Parathyroid adenoma (tissue), 2 donors: ENCODE measurements at regions not wholly inside any gene's neighbourhood (a gene's known extent, or its start where the extent isn't known, plus 50 kb on each side); places are given as distances from the start of the nearest gene placed in this dataset.
"Not testable (repeated sequence)": the region's sequence is repeated elsewhere in the genome, so short reads cannot be mapped to it uniquely, and the experiment has no call there.

Experiments used
- H2AFZ ChIP-seq: fragments of 300-600 bp; sonication (generic); one replicate; pipeline ENCODE4 v1.7.0; 2017; ENCODE audit warnings: antibody characterized with exemption, mild to moderate bottlenecking
- H3K27ac ChIP-seq: fragments of 300-600 bp; sonication (generic); one replicate; pipeline ENCODE4 v1.7.0; 2017
- H3K27me3 ChIP-seq: fragments of 300-600 bp; sonication (generic); one replicate; pipeline ENCODE4 v1.7.0; 2017; ENCODE audit warnings: low read length; ENCODE audit not compliant: control insufficient read depth, insufficient read depth
- H3K36me3 ChIP-seq: fragments of 300-600 bp; sonication (generic); one replicate; pipeline ENCODE4 v1.7.0; 2017; ENCODE audit warnings: low read length; ENCODE audit not compliant: control insufficient read depth, insufficient read depth
- H3K4me1 ChIP-seq: fragments of 300-600 bp; sonication (generic); one replicate; pipeline ENCODE4 v1.7.0; 2017; ENCODE audit warnings: control low read depth
- H3K4me2 ChIP-seq: fragments of 300-600 bp; sonication (generic); one replicate; pipeline ENCODE4 v1.7.0; 2017; ENCODE audit warnings: low read length
- H3K4me3 ChIP-seq: fragments of 300-600 bp; sonication (generic); one replicate; pipeline ENCODE4 v1.7.0; 2017; ENCODE audit warnings: low read depth, low read length
- H3K79me2 ChIP-seq: fragments of 300-600 bp; sonication (generic); one replicate; pipeline ENCODE4 v1.7.0; 2017; ENCODE audit warnings: control low read depth
- H3K9ac ChIP-seq: fragments of 300-600 bp; sonication (generic); one replicate; pipeline ENCODE4 v1.7.0; 2017; ENCODE audit warnings: mild to moderate bottlenecking
- H3K9me3 ChIP-seq: fragments of 300-600 bp; sonication (generic); one replicate; pipeline ENCODE4 v1.7.0; 2017; ENCODE audit warnings: low read length; ENCODE audit not compliant: control insufficient read depth
- TF ChIP-seq, protein P1 (sequence below): fragments of 300-600 bp; sonication (generic); IDR thresholded peaks from one replicate; pipeline ENCODE4 v1.7.0; 2017; ENCODE audit warnings: antibody characterized with exemption, mild to moderate bottlenecking
- donor health status: primary hyperparathyroidism.

DNA sequence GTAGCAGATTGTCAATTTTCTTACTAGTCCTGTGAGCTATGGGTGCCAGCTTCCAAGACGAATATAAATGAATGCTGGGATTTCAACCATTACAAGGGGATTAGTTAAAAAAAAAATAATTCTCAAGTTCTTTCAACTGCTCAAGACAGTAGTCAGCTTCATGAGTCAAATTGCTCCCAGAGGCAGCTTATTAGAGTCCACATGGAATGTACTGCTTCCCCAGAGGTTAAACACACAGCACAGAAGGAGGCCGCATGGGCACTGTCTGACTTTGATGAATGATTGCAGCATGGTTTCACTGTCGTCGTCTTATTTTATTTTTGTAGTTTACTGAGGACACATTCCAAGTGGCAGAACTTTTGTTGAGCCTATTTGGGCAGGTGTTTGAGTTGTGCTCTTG is 563.2 kb downstream of the TMEM135 start:
- Histone ChIP-seq H3K27me3 (no peaks in the 10 kb centered on the region), H3K4me3 (no peak overlapping the region), H3K4me2 (no peak overlapping the region), H3K36me3 (no peaks in the 10 kb centered on the region), H3K79me2 (no peaks in the 10 kb centered on the region), H3K27ac (no peak overlapping the region), H2AFZ (no peak overlapping the region), H3K9me3 (no peaks in the 10 kb centered on the region), H3K4me1 (no peaks in the 10 kb centered on the region), H3K9ac (no peak overlapping the region)
- TF ChIP-seq, protein P1, sequence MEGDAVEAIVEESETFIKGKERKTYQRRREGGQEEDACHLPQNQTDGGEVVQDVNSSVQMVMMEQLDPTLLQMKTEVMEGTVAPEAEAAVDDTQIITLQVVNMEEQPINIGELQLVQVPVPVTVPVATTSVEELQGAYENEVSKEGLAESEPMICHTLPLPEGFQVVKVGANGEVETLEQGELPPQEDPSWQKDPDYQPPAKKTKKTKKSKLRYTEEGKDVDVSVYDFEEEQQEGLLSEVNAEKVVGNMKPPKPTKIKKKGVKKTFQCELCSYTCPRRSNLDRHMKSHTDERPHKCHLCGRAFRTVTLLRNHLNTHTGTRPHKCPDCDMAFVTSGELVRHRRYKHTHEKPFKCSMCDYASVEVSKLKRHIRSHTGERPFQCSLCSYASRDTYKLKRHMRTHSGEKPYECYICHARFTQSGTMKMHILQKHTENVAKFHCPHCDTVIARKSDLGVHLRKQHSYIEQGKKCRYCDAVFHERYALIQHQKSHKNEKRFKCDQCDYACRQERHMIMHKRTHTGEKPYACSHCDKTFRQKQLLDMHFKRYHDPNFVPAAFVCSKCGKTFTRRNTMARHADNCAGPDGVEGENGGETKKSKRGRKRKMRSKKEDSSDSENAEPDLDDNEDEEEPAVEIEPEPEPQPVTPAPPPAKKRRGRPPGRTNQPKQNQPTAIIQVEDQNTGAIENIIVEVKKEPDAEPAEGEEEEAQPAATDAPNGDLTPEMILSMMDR = no peak

DNA sequence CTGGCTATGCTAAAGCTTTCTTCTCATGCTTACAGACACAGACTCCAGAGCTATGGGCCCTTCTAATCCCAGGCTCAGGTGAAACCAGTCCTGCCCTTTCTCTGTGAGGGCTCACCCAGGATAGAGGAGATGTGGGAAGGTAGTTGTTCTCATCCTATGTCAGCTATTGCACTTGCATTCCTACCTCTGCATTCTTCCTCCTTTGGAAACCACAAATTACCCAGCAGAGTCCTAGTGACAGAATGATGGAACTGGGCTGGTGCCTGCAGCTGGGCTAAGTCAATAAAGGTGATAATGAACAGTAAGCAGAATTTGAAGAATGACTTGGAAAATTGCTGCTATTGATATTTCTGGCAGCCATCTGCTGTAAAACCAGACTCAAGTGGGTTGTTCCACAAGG is 560.0 kb downstream of the TMEM135 start:
- Histone ChIP-seq H3K79me2 (no peaks in the 10 kb centered on the region), H3K4me2 (no peak overlapping the region), H3K9me3 (no peaks in the 10 kb centered on the region), H3K4me1 (no peaks in the 10 kb centered on the region), H3K4me3 (no peak overlapping the region), H3K27ac (no peak overlapping the region), H3K9ac (no peak overlapping the region), H3K36me3 (no peaks in the 10 kb centered on the region), H2AFZ (no peak overlapping the region), H3K27me3 (no peaks in the 10 kb centered on the region)
- TF ChIP-seq, protein P1 = no peak

DNA sequence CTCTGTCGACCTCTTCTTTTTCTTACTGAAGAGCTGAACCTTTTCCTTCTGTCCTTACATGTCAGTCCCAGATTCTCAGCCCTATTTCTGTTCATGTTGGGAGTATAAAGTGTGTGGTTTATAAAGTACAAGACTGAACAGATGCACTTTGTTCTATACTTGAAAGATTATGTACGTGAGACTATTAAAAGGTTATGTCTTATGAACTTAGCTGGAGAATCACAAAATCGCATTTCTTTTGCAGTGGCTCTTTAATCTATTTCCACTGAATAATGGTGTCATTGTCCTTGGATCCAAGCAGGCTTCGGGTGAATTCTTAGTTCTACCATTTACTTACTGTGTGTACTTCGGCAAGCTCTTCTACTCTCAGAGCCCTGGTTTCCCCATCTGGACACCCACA is 558.4 kb downstream of the TMEM135 start:
- no peak overlapping the region for H3K27ac ChIP-seq
- TF ChIP-seq, protein P1 = no peak
- no peaks in the 10 kb centered on the region for H3K4me1 ChIP-seq

DNA sequence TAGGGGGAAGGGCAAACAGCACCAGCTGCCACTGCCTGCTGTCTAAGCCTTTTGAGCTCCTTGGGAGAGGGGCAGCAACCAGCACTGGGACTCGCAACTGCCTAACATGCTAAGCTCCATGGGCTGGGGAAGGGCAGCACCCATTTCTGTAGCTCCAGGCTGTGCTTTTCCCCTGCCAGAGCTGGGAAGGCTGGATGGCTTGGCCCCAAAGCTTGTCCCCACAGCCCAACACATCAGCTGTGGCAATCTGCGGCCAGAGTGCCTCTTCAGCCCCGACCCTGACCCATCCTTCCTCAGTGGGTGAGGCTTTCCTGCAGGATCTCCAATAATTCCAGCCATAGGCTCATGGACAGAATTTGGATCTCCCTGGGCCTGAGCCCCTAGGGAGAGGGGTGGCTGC is 551.3 kb downstream of the TMEM135 start:
- Histone ChIP-seq H3K9me3 (no peaks in the 10 kb centered on the region), H3K27ac (no peak overlapping the region), H3K27me3 (no peaks in the 10 kb centered on the region), H3K79me2 (no peaks in the 10 kb centered on the region), H3K4me1 (no peaks in the 10 kb centered on the region), H2AFZ (no peak overlapping the region), H3K36me3 (no peaks in the 10 kb centered on the region), H3K4me3 (no peak overlapping the region), H3K9ac (no peak overlapping the region), H3K4me2 (no peak overlapping the region)
- TF ChIP-seq, protein P1 = no peak

More for the DNA sequence above, 558.4 kb downstream of the TMEM135 start:
- Histone ChIP-seq H3K4me3 (no peak overlapping the region), H3K9me3 (no peaks in the 10 kb centered on the region), H3K36me3 (no peaks in the 10 kb centered on the region), H3K27me3 (no peaks in the 10 kb centered on the region), H3K4me2 (no peak overlapping the region), H3K79me2 (no peaks in the 10 kb centered on the region), H2AFZ (no peak overlapping the region), H3K9ac (no peak overlapping the region)

DNA sequence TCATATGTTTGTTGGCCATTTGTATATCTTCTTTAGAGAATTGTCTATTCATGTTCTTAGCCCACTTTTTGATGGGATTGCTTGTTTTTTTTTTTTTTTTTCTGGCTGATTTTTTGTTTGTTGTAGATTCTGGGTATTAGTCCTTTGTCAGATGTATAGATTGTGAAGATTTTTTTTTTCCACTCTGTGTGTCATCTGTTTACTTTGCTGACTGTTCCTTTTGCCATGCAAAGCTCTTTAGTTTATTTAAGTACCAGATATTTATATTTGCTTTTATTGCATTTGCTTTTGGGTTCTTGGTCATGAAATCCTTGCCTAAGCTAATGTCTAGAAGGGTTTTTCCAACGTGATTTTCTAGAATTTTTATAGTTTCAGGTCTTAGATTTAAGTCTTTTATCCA is 547.9 kb downstream of the TMEM135 start:
- H3K4me2 ChIP-seq, H3K36me3 ChIP-seq, H3K79me2 ChIP-seq, H3K27me3 ChIP-seq, H2AFZ ChIP-seq, H3K4me1 ChIP-seq, H3K9me3 ChIP-seq, H3K9ac ChIP-seq, H3K4me3 ChIP-seq, H3K27ac ChIP-seq: not testable (repeated sequence)
